Sigmoid colon (tissue), 6 donors: ENCODE measurements at regions not wholly inside any gene's neighbourhood (a gene's known extent, or its start where the extent isn't known, plus 50 kb on each side); places are given as distances from the start of the nearest gene placed in this dataset.

Experiments
- DNase-seq: peaks from one replicate; pipeline ENCODE4 v3.0.0-alpha.2; 2019
- H3K27ac ChIP-seq, 4 donors: fragments of 200-600 bp; sonication (generic); one replicate each; pipeline ENCODE4 v1.5.1; 2016 to 2019; ENCODE audit warnings: mild to moderate bottlenecking in 1 of 4
- H3K27me3 ChIP-seq, 3 donors: fragments of 200-600 bp; sonication (generic); one replicate each; pipeline ENCODE4 v1.5.1; 2019; ENCODE audit warnings: mild to moderate bottlenecking in 1 of 3
- H3K36me3 ChIP-seq, 4 donors: fragments of 200-600 bp; sonication (generic); one replicate each; pipeline ENCODE4 v1.5.1; 2016 to 2019
- H3K4me1 ChIP-seq, 4 donors: fragments of 200-600 bp; sonication (generic); one replicate each; pipeline ENCODE4 v1.5.1; 2017 to 2019
- H3K4me3 ChIP-seq, 4 donors: fragments of 200-600 bp; sonication (generic); one replicate each; pipeline ENCODE4 v1.5.1; 2017 to 2019; ENCODE audit warnings: mild to moderate bottlenecking in 2 of 4, moderate library complexity in 1 of 4
- H3K9me3 ChIP-seq, 4 donors: fragments of 200-600 bp in 3 of 4; sonication (generic) in 3 of 4; one replicate each; pipeline versions ENCODE4 v1.5.1 to v1.6.1; 2013 to 2019
- EP300 ChIP-seq, 4 donors: sonication (generic); formaldehyde crosslinking; IDR thresholded peaks; one replicate each; pipeline ENCODE4 v1.6.1; 2017; ENCODE audit warnings: antibody characterized with exemption in 4 of 4
- POLR2A ChIP-seq, 2 donors: fragments of 450-650 bp; IDR thresholded peaks; one replicate each; pipeline ENCODE4 v1.6.1; 2016; ENCODE audit warnings: antibody characterized with exemption in 2 of 2, mild to moderate bottlenecking in 2 of 2, moderate library complexity in 2 of 2
- POLR2AphosphoS5 ChIP-seq, 4 donors: sonication (generic); formaldehyde crosslinking; IDR thresholded peaks; one replicate each; pipeline ENCODE4 v1.6.1; 2017; ENCODE audit warnings: antibody characterized with exemption in 4 of 4
- WGBS, 2 donors: extraction: QIAGEN DNeasy Blood & Tissue Kit; methylation state at CpG; one replicate each; pipeline ENCODE4 v1.1.7; 2013; 5-methylcytosine and 5-hydroxymethylcytosine counted together
- intact Hi-C: fragments of 100-400 bp; cut with DNase I; formaldehyde crosslinking; loops from one replicate; pipeline ENCODE4 v1.15.1; 2023
- TF ChIP-seq, protein P1 (sequence below), 4 experiments: fragments of 450-650 bp in 3 of 4; fragments of 200-600 bp in 1 of 4; IDR thresholded peaks; one replicate each; pipeline ENCODE4 v1.5.1; 2016 to 2019; ENCODE audit warnings: antibody characterized with exemption in 4 of 4, mild to moderate bottlenecking in 3 of 4, moderate library complexity in 2 of 4
- donor health status: healthy with polysubstance abuse.
- donor health status: healthy.

DNA sequence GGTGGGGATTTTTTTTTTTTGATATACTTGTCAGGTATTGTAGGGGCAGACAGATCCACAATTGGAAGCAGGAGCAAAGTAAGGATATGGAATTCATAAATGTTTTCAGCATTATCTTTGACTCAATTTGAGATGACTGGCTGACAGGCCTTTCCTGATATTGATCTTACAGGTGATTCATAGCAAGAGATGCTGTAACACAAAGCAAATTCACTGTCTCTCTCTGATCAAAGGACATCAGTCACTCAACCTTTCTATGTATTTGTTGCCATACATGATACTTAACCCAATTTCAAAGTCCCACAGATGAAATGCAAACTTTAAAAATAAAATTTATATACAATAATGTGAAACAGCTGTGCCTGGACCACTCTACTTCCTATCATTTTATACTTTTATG, 1506.9 kb downstream of the AACS start:
- TF ChIP-seq POLR2AphosphoS5 (IDR thresholded peaks at IDR 0.05) (no peak), POLR2A (IDR thresholded peaks at IDR 0.05) (no peak), EP300 (IDR thresholded peaks at IDR 0.05) (no peak)
- TF ChIP-seq, protein P1, sequence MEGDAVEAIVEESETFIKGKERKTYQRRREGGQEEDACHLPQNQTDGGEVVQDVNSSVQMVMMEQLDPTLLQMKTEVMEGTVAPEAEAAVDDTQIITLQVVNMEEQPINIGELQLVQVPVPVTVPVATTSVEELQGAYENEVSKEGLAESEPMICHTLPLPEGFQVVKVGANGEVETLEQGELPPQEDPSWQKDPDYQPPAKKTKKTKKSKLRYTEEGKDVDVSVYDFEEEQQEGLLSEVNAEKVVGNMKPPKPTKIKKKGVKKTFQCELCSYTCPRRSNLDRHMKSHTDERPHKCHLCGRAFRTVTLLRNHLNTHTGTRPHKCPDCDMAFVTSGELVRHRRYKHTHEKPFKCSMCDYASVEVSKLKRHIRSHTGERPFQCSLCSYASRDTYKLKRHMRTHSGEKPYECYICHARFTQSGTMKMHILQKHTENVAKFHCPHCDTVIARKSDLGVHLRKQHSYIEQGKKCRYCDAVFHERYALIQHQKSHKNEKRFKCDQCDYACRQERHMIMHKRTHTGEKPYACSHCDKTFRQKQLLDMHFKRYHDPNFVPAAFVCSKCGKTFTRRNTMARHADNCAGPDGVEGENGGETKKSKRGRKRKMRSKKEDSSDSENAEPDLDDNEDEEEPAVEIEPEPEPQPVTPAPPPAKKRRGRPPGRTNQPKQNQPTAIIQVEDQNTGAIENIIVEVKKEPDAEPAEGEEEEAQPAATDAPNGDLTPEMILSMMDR (IDR thresholded peaks at IDR 0.05) = no peak
- no peak for DNase-seq
- H3K27me3 ChIP-seq = no peaks in the 10 kb centered on the region
- intact Hi-C loops = no loop called here
- no peaks in the 10 kb centered on the region for H3K9me3 ChIP-seq
- H3K27ac ChIP-seq = no peak overlapping the region
- H3K36me3 ChIP-seq = no peaks in the 10 kb centered on the region
- H3K4me1 ChIP-seq = no peaks in the 10 kb centered on the region
- no peak overlapping the region for H3K4me3 ChIP-seq

DNA sequence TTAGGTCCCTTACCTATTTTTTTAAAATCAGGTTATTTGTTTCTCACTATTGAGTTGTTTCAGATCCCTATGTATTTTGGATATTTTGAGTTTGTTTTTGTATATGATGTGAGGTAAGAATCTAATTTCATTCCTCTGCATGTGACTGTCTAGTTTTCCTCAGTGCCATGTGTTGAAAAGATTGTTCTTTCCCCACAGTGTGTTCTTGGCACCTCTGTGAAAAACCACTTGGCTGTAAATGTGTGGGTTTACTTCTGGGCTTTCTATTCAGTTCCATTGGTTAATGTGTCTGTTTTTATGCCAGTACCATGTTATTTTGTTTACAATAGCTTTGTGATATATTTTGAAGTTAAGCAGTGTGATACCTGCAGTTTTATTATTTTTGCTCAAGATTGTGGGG, 1516.4 kb downstream of the AACS start:
- H3K4me1 ChIP-seq = peaks cover 0 to 14% (median 0%) of the 10 kb centered on the region in 4 donors
- no peak for DNase-seq
- no peaks in the 10 kb centered on the region for H3K9me3 ChIP-seq
- TF ChIP-seq POLR2AphosphoS5 (IDR thresholded peaks at IDR 0.05) (no peak), POLR2A (IDR thresholded peaks at IDR 0.05) (no peak), EP300 (IDR thresholded peaks at IDR 0.05) (no peak)
- TF ChIP-seq, protein P1 (IDR thresholded peaks at IDR 0.05) = no peak
- no peak overlapping the region for H3K27ac ChIP-seq
- H3K36me3 ChIP-seq = no peaks in the 10 kb centered on the region
- no peak overlapping the region for H3K4me3 ChIP-seq
- no peaks in the 10 kb centered on the region for H3K27me3 ChIP-seq
- intact Hi-C loops = no loop called here

DNA sequence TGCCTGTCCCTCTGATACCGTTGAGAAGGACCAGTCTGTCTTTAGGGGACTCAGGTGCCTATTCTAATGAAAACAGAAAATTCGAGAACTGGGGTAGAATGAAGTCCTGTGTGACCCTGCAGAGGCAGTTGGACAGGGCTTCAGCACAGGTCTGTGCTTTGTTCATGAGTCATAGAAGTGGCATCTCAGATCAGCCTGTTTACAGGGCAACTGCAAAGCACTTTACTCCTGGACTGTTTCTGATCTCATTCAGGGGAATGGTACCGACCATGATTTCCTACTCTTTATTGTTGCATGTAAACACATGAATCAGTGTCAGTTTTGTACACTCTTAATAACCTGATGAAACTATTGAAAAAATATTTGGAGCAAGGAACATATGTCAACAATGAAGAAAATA, 1517.0 kb downstream of the AACS start:
- WGBS, 2 donors = 37 to 53% methylated on average over 3 of the region's 3 CpGs
- no peak for DNase-seq
- TF ChIP-seq POLR2A (IDR thresholded peaks at IDR 0.05) (no peak), EP300 (IDR thresholded peaks at IDR 0.05) (no peak), POLR2AphosphoS5 (IDR thresholded peaks at IDR 0.05) (no peak)
- TF ChIP-seq, protein P1 (IDR thresholded peaks at IDR 0.05) = no peak

DNA sequence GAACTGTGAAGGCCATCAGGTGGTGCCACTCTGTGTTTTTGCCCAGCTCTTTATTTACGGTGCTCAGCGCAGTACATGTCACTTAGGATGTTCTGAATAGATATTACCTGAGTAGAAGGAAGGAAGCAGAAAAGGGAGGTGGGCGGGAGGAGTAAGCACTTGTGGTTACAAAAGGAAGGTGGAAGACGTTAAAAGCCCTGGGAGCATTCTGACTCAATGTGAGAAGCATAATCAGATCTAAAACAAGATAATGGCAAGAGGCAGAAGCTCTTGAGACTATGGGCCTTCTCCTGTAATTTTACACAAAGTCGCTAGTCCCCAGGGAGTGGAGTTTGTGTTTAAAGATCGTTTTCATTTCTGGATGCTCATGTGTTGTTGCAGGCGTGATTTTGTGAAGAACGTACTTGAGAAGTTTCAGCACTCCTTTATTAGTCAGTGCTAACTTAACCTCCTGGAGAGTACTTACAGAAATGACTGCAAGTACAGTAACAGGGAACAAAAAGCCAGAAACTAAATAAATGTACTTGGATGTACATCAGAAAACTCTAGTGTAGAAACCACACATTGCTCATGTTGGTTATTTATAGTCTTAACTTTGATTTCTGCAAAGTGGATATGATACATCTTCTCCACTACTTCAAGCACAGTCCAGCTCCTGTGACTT, 1523.5 kb downstream of the AACS start:
- Histone ChIP-seq H3K27me3 (no peaks in the 10 kb centered on the region), H3K9me3 (peaks cover 0 to 6% (median 0%) of the 10 kb centered on the region in 4 donors), H3K36me3 (no peaks in the 10 kb centered on the region), H3K27ac (no peak overlapping the region), H3K4me3 (no peak overlapping the region), H3K4me1 (peaks cover 0 to 12% (median 0%) of the 10 kb centered on the region in 4 donors)
- intact Hi-C loops = no loop called here
- TF ChIP-seq EP300 (IDR thresholded peaks at IDR 0.05) (no peak), POLR2AphosphoS5 (IDR thresholded peaks at IDR 0.05) (no peak), POLR2A (IDR thresholded peaks at IDR 0.05) (no peak)
- TF ChIP-seq, protein P1 (IDR thresholded peaks at IDR 0.05) = no peak
- DNase-seq = no peak
- WGBS, 2 donors = 59 to 74% methylated on average over 8 of the region's 8 CpGs

More for the DNA sequence above, 1517.0 kb downstream of the AACS start:
- intact Hi-C loops = no loop called here
- H3K9me3 ChIP-seq = no peaks in the 10 kb centered on the region
- no peak overlapping the region for H3K4me3 ChIP-seq
- H3K4me1 ChIP-seq = peaks cover 0 to 14% (median 0%) of the 10 kb centered on the region in 4 donors
- H3K27ac ChIP-seq = no peak overlapping the region
- H3K27me3 ChIP-seq = no peaks in the 10 kb centered on the region
- no peaks in the 10 kb centered on the region for H3K36me3 ChIP-seq

DNA sequence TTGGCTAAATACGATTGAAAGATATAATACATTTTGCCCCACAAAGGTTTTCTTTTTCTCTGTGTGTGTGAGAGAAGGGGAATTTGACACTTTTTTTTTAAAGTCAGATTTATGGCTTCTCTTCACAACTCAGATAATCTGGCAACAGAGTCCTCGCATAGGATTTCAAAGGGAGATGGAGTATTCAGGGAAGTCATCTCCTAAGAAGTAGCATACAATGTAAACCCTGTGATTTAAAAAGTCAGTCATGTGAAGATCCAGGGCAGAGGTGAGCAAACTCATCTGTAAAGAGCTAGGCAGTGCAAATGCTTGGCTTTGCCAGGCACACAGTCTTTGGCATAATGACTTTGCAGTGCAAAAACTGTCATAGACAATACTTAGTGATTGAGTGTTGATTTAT, 1526.3 kb downstream of the AACS start:
- Histone ChIP-seq H3K36me3 (no peaks in the 10 kb centered on the region), H3K4me3 (no peak overlapping the region), H3K4me1 (peaks cover 0 to 12% (median 0%) of the 10 kb centered on the region in 4 donors), H3K27me3 (no peaks in the 10 kb centered on the region), H3K27ac (no peak overlapping the region), H3K9me3 (peaks cover 0 to 6% (median 0%) of the 10 kb centered on the region in 4 donors)
- 49 to 71% methylated on average over 2 of the region's 2 CpGs for WGBS, 2 donors
- intact Hi-C loops = no loop called here
- no peak for DNase-seq
- TF ChIP-seq, protein P1 (IDR thresholded peaks at IDR 0.05) = no peak
- TF ChIP-seq POLR2A (IDR thresholded peaks at IDR 0.05) (no peak), POLR2AphosphoS5 (IDR thresholded peaks at IDR 0.05) (no peak), EP300 (IDR thresholded peaks at IDR 0.05) (no peak)
